Thyroid gland (tissue), 4 donors: ENCODE measurements at regions not wholly inside any gene's neighbourhood (a gene's known extent, or its start where the extent isn't known, plus 50 kb on each side); places are given as distances from the start of the nearest gene placed in this dataset.

Experiments used
- DNase-seq, 2 donors: peaks; one replicate each; pipeline ENCODE4 v3.0.0-alpha.2; 2019
- H3K27ac ChIP-seq, 3 donors: fragments of 200-600 bp; sonication (generic); 1 replicate in 2 of 3; 2 replicates in 1 of 3; pipeline ENCODE4 v1.5.1; 2016 to 2019; ENCODE audit warnings: mild to moderate bottlenecking in 1 of 3, moderate library complexity in 1 of 3
- H3K27me3 ChIP-seq: fragments of 200-600 bp; sonication (generic); one replicate; pipeline ENCODE4 v1.5.1; 2019
- H3K36me3 ChIP-seq, 2 donors: fragments of 200-600 bp; sonication (generic); one replicate each; pipeline ENCODE4 v1.5.1; 2016 to 2019
- H3K4me1 ChIP-seq, 2 donors: fragments of 200-600 bp; sonication (generic); one replicate each; pipeline ENCODE4 v1.5.1; 2017 to 2019
- H3K4me3 ChIP-seq, 3 donors: fragments of 200-600 bp; sonication (generic); replicated peaks in 1 of 3; 1 replicate in 2 of 3; 2 replicates in 1 of 3; pipeline ENCODE4 v1.5.1; 2016; ENCODE audit warnings: mild to moderate bottlenecking in 1 of 3
- H3K9me3 ChIP-seq: fragments of 200-600 bp; sonication (generic); one replicate; pipeline ENCODE4 v1.5.1; 2017
- POLR2A ChIP-seq, 2 donors: fragments of 450-650 bp; IDR thresholded peaks; one replicate each; pipeline ENCODE4 v1.6.1; 2017; ENCODE audit warnings: antibody characterized with exemption in 2 of 2, mild to moderate bottlenecking in 2 of 2, moderate library complexity in 1 of 2
- WGBS, 2 donors: methylation state at CpG; one replicate each; pipeline ENCODE4 v1.1.5; 2017; 5-methylcytosine and 5-hydroxymethylcytosine counted together
- intact Hi-C: fragments of 100-400 bp; cut with DNase I; formaldehyde crosslinking; loops from one replicate; pipeline ENCODE4 v1.15.1; 2023
- TF ChIP-seq, protein P1 (sequence below), 6 experiments: fragments of 200-600 bp in 3 of 6; fragments of 450-650 bp in 3 of 6; sonication (generic) in 3 of 6; IDR thresholded peaks; one replicate each; pipeline ENCODE4 v1.5.1; 2016 to 2019; ENCODE audit warnings: antibody characterized with exemption in 6 of 6, mild to moderate bottlenecking in 2 of 6, inconsistent platforms in 1 of 6, moderate library complexity in 1 of 6

DNA sequence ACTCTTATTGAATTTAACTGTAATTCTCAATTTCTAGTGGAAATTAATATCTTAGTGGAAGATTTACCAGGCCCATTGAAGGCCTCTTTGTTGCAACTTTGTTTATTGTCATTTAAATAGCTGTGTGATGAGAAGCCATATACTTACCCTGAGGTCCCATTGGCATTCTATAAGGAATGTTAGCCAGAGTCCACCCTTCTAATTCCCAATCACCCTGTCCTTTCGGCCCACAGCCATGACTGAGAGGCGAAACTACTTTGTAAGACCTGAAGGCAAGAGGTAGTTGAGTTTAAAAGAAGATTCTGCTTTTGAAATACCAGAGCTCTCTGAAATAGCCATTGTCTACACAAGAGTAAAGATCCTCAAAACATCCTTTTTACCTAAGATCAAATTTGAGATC, 290.5 kb upstream of the RARB start:
- DNase-seq = no peak
- no peak overlapping the region for H3K27ac ChIP-seq
- no peaks in the 10 kb centered on the region for H3K36me3 ChIP-seq
- intact Hi-C loops = no loop called here
- no peaks in the 10 kb centered on the region for H3K9me3 ChIP-seq
- TF ChIP-seq, protein P1, sequence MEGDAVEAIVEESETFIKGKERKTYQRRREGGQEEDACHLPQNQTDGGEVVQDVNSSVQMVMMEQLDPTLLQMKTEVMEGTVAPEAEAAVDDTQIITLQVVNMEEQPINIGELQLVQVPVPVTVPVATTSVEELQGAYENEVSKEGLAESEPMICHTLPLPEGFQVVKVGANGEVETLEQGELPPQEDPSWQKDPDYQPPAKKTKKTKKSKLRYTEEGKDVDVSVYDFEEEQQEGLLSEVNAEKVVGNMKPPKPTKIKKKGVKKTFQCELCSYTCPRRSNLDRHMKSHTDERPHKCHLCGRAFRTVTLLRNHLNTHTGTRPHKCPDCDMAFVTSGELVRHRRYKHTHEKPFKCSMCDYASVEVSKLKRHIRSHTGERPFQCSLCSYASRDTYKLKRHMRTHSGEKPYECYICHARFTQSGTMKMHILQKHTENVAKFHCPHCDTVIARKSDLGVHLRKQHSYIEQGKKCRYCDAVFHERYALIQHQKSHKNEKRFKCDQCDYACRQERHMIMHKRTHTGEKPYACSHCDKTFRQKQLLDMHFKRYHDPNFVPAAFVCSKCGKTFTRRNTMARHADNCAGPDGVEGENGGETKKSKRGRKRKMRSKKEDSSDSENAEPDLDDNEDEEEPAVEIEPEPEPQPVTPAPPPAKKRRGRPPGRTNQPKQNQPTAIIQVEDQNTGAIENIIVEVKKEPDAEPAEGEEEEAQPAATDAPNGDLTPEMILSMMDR (IDR thresholded peaks at IDR 0.05) = no peak
- TF ChIP-seq POLR2A (IDR thresholded peaks at IDR 0.05) = no peak
- whole genome bisulfite sequencing, 2 donors = 97 to 98% methylated on average over 2 of the region's 2 CpGs
- no peaks in the 10 kb centered on the region for H3K27me3 ChIP-seq
- no peak overlapping the region for H3K4me3 ChIP-seq
- no peaks in the 10 kb centered on the region for H3K4me1 ChIP-seq

- WGBS, 2 donors = 64 to 81% methylated on average over 1 of the region's 1 CpG
- Histone ChIP-seq H3K27ac (no peak overlapping the region), H3K9me3 (no peaks in the 10 kb centered on the region), H3K27me3 (no peaks in the 10 kb centered on the region), H3K4me3 (no peak overlapping the region), H3K36me3 (no peaks in the 10 kb centered on the region), H3K4me1 (no peaks in the 10 kb centered on the region)
- intact Hi-C loops = no loop called here
- no peak for TF ChIP-seq POLR2A (IDR thresholded peaks at IDR 0.05)
- TF ChIP-seq, protein P1 (IDR thresholded peaks at IDR 0.05) = no peak
- DNase-seq = no peak
These were observed 288.8 kb upstream of the RARB start for GRCh38 chr3:25139267-25139666.

- no peaks in the 10 kb centered on the region for H3K9me3 ChIP-seq
- no peaks in the 10 kb centered on the region for H3K36me3 ChIP-seq
- TF ChIP-seq POLR2A (IDR thresholded peaks at IDR 0.05) = no peak
- TF ChIP-seq, protein P1 (IDR thresholded peaks at IDR 0.05) = no peak
- intact Hi-C loops = no loop called here
- WGBS, 2 donors = 73 to 79% methylated on average over 6 of the region's 6 CpGs
- no peaks in the 10 kb centered on the region for H3K27me3 ChIP-seq
- H3K4me1 ChIP-seq = no peaks in the 10 kb centered on the region
- DNase-seq = no peak
- no peak overlapping the region for H3K4me3 ChIP-seq
- H3K27ac ChIP-seq = no peak overlapping the region
These were observed 285.3 kb upstream of the RARB start for GRCh38 chr3:25142609-25143355.

GRCh38 chr3:25143356-25144025, 284.6 kb upstream of the RARB start:
- WGBS, 2 donors = 88 to 97% methylated on average over 5 of the region's 5 CpGs
- DNase-seq = no peak
- Histone ChIP-seq H3K9me3 (no peaks in the 10 kb centered on the region), H3K27ac (no peak overlapping the region), H3K4me3 (no peak overlapping the region), H3K4me1 (no peaks in the 10 kb centered on the region), H3K27me3 (no peaks in the 10 kb centered on the region), H3K36me3 (no peaks in the 10 kb centered on the region)
- no peak for TF ChIP-seq POLR2A (IDR thresholded peaks at IDR 0.05)
- TF ChIP-seq, protein P1 (IDR thresholded peaks at IDR 0.05) = no peak
- intact Hi-C loops = no loop called here

GRCh38 chr3:25144430-25144829, 283.6 kb upstream of the RARB start:
- no peaks in the 10 kb centered on the region for H3K4me1 ChIP-seq
- no peaks in the 10 kb centered on the region for H3K36me3 ChIP-seq
- 59 to 68% methylated on average over 4 of the region's 4 CpGs for WGBS, 2 donors
- H3K4me3 ChIP-seq = no peak overlapping the region
- DNase-seq = no peak
- no peaks in the 10 kb centered on the region for H3K9me3 ChIP-seq
- H3K27me3 ChIP-seq = no peaks in the 10 kb centered on the region
- H3K27ac ChIP-seq = no peak overlapping the region
- TF ChIP-seq POLR2A (IDR thresholded peaks at IDR 0.05) = no peak
- TF ChIP-seq, protein P1 (IDR thresholded peaks at IDR 0.05) = no peak
- intact Hi-C loops = no loop called here
